Lower leg skin (tissue), 4 donors: ENCODE measurements at regions not wholly inside any gene's neighbourhood (a gene's known extent, or its start where the extent isn't known, plus 50 kb on each side); places are given as distances from the start of the nearest gene placed in this dataset.

ENCODE experiments used
- DNase-seq, 2 donors: peaks; one replicate each; pipeline ENCODE4 v3.0.0-alpha.2; 2019; ENCODE audit warnings: low spot score in 2 of 2
- H3K4me3 ChIP-seq: fragments of 200-600 bp; sonication (generic); 2 replicates; pipeline ENCODE4 v1.5.1; 2017; ENCODE audit warnings: mild to moderate bottlenecking, low read depth; ENCODE audit not compliant: poor library complexity, severe bottlenecking
- CTCF ChIP-seq, 3 donors: fragments of 450-650 bp; IDR thresholded peaks; one replicate each; pipeline ENCODE4 v1.5.1; 2016; ENCODE audit warnings: antibody characterized with exemption in 3 of 3, mild to moderate bottlenecking in 3 of 3, moderate library complexity in 2 of 3
- POLR2A ChIP-seq, 2 donors: fragments of 450-650 bp; IDR thresholded peaks; one replicate each; pipeline ENCODE4 v1.6.1; 2016 to 2017; ENCODE audit warnings: antibody characterized with exemption in 2 of 2, mild to moderate bottlenecking in 1 of 2, moderate library complexity in 1 of 2
- WGBS, 2 donors: methylation state at CpG; one replicate each; pipeline ENCODE4 v1.1.5; 2018; 5-methylcytosine and 5-hydroxymethylcytosine counted together
- intact Hi-C: fragments of 100-400 bp; cut with DNase I; formaldehyde crosslinking; loops from one replicate; pipeline ENCODE4 v1.15.0; 2023; ENCODE audit warnings: low total_unique reads

- TF ChIP-seq CTCF (IDR thresholded peaks at IDR 0.05) = no peak
- no peak for TF ChIP-seq POLR2A (IDR thresholded peaks at IDR 0.05)
- no peak overlapping the region for H3K4me3 ChIP-seq
- intact Hi-C loops = no loop called here
- WGBS, 2 donors = 57 to 68% methylated on average over 1 of the region's 1 CpG
- DNase-seq = no peak
Measured at GRCh38 chr4:124035364-124036041, 638.9 kb downstream of the SPRY1 start.

- TF ChIP-seq POLR2A (IDR thresholded peaks at IDR 0.05) = no peak
- TF ChIP-seq CTCF (IDR thresholded peaks at IDR 0.05) = no peak
- DNase-seq = no peak
- H3K4me3 ChIP-seq = no peak overlapping the region
- intact Hi-C loops = no loop called here
Measured at GRCh38 chr4:124037236-124037635, 640.6 kb downstream of the SPRY1 start.

DNA sequence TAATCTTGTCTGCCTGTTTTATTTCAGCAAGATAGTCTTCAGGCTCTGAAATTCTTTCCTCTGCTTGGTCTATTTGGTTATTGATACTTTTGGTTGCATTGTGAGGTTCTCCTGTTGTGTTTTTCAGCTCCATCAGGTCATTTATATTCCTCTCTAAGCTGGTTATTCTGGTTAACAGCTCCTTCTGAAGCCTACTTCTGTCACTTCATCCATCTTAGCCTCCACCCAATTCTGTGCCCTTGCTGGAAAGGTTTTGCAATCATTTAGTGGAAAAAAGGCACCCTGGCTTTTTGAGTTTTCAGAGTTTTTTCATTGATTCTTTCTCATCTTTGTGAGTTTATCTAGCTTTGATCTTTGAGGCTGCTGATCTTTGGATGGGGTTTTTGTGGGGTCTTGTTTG, 647.7 kb downstream of the SPRY1 start:
- H3K4me3 ChIP-seq = no peak overlapping the region
- no peak for DNase-seq
- TF ChIP-seq POLR2A (IDR thresholded peaks at IDR 0.05) = no peak
- no peak for TF ChIP-seq CTCF (IDR thresholded peaks at IDR 0.05)
- intact Hi-C loops = no loop called here

DNA sequence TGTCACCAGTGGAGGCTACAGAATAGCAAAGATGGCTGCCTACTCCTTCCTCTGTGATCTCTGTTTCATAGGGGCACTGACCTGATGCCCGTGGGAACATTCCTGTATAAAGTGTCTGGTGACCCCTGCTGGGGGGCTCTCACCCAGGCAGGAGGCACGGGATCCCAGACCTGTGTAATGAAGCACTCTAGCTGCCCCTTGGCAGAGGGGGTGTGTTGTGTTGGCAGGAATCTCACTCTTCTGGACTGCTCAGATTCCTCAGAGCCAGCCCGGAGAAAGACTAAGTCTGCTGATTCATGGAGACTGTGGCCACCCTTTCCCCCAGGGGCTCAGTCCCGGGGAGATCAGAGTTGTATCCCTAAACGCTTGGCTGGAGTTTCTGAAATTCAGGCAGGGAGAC, 648.3 kb downstream of the SPRY1 start:
- intact Hi-C loops = no loop called here
- no peak for DNase-seq
- H3K4me3 ChIP-seq = no peak overlapping the region
- no peak for TF ChIP-seq POLR2A (IDR thresholded peaks at IDR 0.05)
- TF ChIP-seq CTCF (IDR thresholded peaks at IDR 0.05) = no peak
- 78 to 82% methylated on average over 5 of the region's 5 CpGs for WGBS, 2 donors

DNA sequence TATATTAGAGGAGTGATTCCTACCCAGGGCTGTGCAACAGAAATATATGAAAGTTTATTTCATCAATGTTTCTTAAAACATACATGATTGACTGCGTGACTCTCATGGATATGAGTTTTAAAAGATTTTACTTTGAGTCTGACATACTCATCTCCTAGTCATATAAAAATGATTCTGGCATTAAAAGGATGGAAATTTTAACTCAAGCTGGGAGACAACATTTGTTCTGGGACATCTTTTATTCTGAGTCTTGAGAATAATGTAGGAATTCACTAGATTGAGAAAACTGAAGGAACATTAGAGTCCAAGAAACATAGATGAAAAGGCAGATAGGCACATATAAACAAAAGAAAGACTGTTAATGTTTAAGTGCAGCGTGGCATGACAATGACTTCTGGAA, 649.6 kb downstream of the SPRY1 start:
- WGBS, 2 donors = 82 to 90% methylated on average over 2 of the region's 2 CpGs
- no peak for TF ChIP-seq POLR2A (IDR thresholded peaks at IDR 0.05)
- no peak for TF ChIP-seq CTCF (IDR thresholded peaks at IDR 0.05)
- intact Hi-C loops = no loop called here

DNA sequence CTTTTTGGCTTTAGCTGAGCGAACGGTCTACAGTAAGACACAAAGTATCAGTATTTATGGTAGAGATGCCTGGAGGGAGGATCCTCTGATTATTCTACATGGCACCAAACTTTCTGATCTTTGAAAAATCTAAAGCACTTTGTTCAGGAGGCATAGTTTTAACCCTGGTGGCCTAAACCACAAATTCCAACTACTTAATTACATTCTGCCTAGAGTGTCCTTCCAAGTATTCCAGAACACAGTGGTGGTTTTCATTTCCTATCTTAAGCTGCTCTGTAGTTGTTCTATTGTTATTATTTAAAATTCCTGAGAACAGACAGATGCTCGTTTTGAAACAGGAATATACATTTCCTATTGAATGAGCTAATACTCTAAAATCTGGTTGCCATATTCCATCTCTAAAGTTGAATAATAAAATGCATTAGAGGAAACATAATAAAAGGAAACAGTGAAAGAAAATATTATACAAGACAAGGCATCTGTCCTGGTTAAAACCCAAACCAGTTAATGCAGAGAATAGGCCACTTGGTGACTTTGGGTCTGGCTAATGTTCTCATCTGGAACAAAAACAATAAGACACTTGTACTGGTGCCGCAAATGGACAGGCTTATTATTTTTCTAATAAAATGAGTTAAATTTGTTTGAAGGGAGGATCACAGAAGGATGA, 657.4 kb downstream of the SPRY1 start:
- TF ChIP-seq CTCF (IDR thresholded peaks at IDR 0.05) (no peak), POLR2A (IDR thresholded peaks at IDR 0.05) (no peak)
- intact Hi-C loops = no loop called here
- no peak overlapping the region for H3K4me3 ChIP-seq
- no peak for DNase-seq
- 70 to 86% methylated on average over 4 of the region's 4 CpGs for WGBS, 2 donors

More for the DNA sequence above, 649.6 kb downstream of the SPRY1 start:
- H3K4me3 ChIP-seq = no peak overlapping the region
- no peak for DNase-seq
